ENCODE measurements at regions not wholly inside any gene's neighbourhood (a gene's known extent, or its start where the extent isn't known, plus 50 kb on each side); places are given as distances from the start of the nearest gene placed in this dataset.

- DNase-seq (ENCODE audit: low spot score), result no peak
Measured at GRCh38 chr3:59131016-59131766, 81.4 kb upstream of the CFAP20DC start.

GRCh38 chr3:59128685-59129084, 78.9 kb upstream of the CFAP20DC start:
- DNase-seq (ENCODE audit: low spot score), result no peak

GRCh38 chr3:59127071-59127470, 77.2 kb upstream of the CFAP20DC start:
- peak; percentile 3 for DNase-seq (ENCODE audit: low spot score)

GRCh38 chr3:59126446-59126845, 76.6 kb upstream of the CFAP20DC start:
- DNase-seq (ENCODE audit: low spot score), result no peak

- no peak for DNase-seq (ENCODE audit: low spot score)
Measured at GRCh38 chr3:59121346-59122144, 71.7 kb upstream of the CFAP20DC start.

- no peak for DNase-seq (ENCODE audit: low spot score)
Measured at GRCh38 chr3:59118928-59119327, 69.1 kb upstream of the CFAP20DC start.

GRCh38 chr3:59117396-59117795, 67.6 kb upstream of the CFAP20DC start:
- no peak for DNase-seq (ENCODE audit: low spot score)

- no peak for DNase-seq (ENCODE audit: low spot score)
Measured at GRCh38 chr3:59116233-59116537, 66.4 kb upstream of the CFAP20DC start.

GRCh38 chr3:59115364-59116232, 65.8 kb upstream of the CFAP20DC start:
- DNase-seq (ENCODE audit: low spot score), result no peak

GRCh38 chr3:59107856-59108815, 58.3 kb upstream of the CFAP20DC start:
- DNase-seq (ENCODE audit: low spot score), result no peak

- no peak for DNase-seq (ENCODE audit: low spot score)
Measured at GRCh38 chr3:59106085-59106648, 56.3 kb upstream of the CFAP20DC start.

- no peak for DNase-seq (ENCODE audit: low spot score)
Measured at GRCh38 chr3:59103552-59103951, 53.7 kb upstream of the CFAP20DC start.

- no peak for DNase-seq (ENCODE audit: low spot score)
Measured at GRCh38 chr3:59101231-59101736, 51.5 kb upstream of the CFAP20DC start.

Data from LoVo (cell line).